ENCODE measurements at regions not wholly inside any gene's neighbourhood (a gene's known extent, or its start where the extent isn't known, plus 50 kb on each side); places are given as distances from the start of the nearest gene placed in this dataset.

DNA sequence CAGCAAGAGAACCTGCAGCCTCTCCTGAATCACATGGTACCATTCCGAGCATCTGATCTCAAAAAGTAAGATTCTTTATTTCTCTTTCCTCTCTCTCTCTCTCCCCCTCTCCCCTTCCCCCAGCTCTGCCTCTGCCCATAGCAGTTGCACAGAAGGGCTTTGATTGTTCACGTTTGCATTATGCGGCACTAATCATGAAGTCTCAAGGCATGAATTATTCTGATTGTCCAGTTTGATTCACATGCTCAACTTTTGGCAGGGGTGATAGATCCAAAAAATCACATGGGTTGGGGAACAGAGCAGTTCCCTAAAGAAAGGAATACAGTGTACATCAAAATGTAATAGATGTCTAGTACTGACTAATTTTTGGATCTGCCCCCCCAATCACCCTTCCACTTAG, 380.0 kb upstream of the SOX9 start:
- intact Hi-C loops (cut with DNase I; ENCODE audit: low total_unique reads): no loop called here
- no peaks in the 10 kb centered on the region for H3K36me3 ChIP-seq
- no peaks in the 10 kb centered on the region for H3K4me1 ChIP-seq
- no peaks in the 10 kb centered on the region for H3K9me3 ChIP-seq
- H3K27me3 ChIP-seq: no peaks in the 10 kb centered on the region
- DNase-seq: no peak
- TF ChIP-seq, protein P1, sequence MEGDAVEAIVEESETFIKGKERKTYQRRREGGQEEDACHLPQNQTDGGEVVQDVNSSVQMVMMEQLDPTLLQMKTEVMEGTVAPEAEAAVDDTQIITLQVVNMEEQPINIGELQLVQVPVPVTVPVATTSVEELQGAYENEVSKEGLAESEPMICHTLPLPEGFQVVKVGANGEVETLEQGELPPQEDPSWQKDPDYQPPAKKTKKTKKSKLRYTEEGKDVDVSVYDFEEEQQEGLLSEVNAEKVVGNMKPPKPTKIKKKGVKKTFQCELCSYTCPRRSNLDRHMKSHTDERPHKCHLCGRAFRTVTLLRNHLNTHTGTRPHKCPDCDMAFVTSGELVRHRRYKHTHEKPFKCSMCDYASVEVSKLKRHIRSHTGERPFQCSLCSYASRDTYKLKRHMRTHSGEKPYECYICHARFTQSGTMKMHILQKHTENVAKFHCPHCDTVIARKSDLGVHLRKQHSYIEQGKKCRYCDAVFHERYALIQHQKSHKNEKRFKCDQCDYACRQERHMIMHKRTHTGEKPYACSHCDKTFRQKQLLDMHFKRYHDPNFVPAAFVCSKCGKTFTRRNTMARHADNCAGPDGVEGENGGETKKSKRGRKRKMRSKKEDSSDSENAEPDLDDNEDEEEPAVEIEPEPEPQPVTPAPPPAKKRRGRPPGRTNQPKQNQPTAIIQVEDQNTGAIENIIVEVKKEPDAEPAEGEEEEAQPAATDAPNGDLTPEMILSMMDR (IDR thresholded peaks at IDR 0.05): no peak
- no peak for TF ChIP-seq POLR2A (IDR thresholded peaks at IDR 0.05)
- H3K27ac ChIP-seq: no peak overlapping the region
- H3K4me3 ChIP-seq: no peak overlapping the region

DNA sequence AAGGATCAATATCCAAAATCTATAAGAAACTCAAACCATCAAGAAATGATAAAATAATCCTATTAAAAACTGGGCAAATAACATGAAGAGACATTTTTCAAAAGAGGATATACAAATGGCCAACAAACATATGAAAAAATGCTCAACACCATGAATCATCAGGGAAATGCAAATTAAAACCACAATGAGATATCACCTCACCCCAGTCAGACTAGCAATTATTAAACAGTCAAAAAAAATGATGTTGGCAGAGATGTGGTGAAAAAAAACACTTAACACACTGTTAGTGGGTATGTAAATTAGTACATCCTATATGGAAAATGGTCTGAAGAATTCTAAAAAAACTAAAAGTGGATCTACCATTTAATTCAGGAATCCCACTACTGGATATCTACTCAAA, 379.0 kb upstream of the SOX9 start:
- no peaks in the 10 kb centered on the region for H3K4me1 ChIP-seq
- no peak for DNase-seq

DNA sequence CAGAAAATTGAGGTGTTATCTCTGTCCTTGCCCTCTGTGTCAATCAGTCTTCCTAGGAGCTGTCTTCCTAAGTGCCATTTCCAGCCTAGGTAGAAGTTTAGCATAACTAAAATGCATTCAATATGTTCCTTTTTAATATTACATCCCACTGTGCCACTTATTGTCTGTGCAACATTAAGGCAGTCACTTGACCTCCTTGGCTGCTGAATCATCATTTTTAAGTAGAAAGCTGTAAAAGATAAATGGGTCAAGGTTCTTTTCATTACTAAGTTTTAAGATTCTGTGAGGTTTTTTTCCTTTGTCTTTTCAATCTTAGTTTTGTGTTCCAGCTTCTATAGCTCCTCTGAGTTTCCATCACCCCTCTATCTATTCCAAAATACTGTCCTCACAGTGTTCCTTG, 371.9 kb upstream of the SOX9 start:
- Histone ChIP-seq H3K27ac (no peak overlapping the region), H3K4me1 (no peaks in the 10 kb centered on the region), H3K36me3 (no peaks in the 10 kb centered on the region), H3K9me3 (no peaks in the 10 kb centered on the region), H3K4me3 (no peak overlapping the region), H3K27me3 (no peaks in the 10 kb centered on the region)
- intact Hi-C loops (cut with DNase I; ENCODE audit: low total_unique reads): no loop called here
- TF ChIP-seq, protein P1 (IDR thresholded peaks at IDR 0.05): no peak
- TF ChIP-seq POLR2A (IDR thresholded peaks at IDR 0.05): no peak
- no peak for DNase-seq

More for the DNA sequence above, 379.0 kb upstream of the SOX9 start:
- intact Hi-C loops (cut with DNase I; ENCODE audit: low total_unique reads): no loop called here
- no peak for TF ChIP-seq POLR2A (IDR thresholded peaks at IDR 0.05)
- TF ChIP-seq, protein P1 (IDR thresholded peaks at IDR 0.05): no peak
- Histone ChIP-seq H3K36me3 (no peaks in the 10 kb centered on the region), H3K27ac (no peak overlapping the region), H3K9me3 (no peaks in the 10 kb centered on the region), H3K4me3 (no peak overlapping the region), H3K27me3 (no peaks in the 10 kb centered on the region)

DNA sequence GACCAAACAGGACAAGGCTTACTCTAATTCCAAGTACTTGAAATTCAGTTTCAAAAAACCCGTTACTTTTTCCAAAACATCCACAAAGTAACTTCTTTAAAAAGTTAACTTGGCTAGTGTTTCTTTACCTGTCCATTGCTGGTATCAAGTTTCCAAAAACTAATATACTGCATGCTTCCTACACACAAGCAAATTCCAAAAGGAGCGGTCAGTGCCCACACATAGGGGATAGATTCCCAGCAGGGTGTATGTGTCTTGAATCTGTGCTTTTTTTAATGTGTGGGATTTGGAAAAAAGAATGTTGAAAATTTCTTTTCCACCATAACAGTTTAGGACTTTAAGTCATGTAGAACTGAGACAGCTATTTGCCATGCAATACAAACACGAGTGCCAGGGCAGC, 367.8 kb upstream of the SOX9 start:
- intact Hi-C loops (cut with DNase I; ENCODE audit: low total_unique reads): no loop called here

DNA sequence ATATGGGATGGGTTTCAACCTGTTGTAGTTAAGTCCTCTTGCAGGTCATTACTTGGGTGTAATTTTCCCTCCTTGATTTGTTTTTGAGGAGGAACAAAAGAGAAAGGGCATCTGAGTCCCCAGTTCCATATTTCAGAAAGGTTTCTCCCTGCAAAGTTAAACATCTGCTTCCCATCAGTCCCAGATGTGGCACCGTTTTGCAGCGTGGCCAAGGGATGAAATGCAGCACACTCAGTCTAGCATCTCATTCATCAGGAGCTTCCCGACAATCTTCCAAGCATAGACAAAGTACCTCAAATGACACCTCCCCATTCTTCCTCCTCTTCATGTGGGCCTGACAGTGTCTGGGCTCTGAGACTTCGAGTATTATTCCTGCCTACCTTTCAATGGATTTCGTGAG, 363.7 kb upstream of the SOX9 start:
- Histone ChIP-seq H3K4me3 (no peak overlapping the region), H3K9me3 (no peaks in the 10 kb centered on the region), H3K27ac (no peak overlapping the region), H3K36me3 (no peaks in the 10 kb centered on the region), H3K27me3 (no peaks in the 10 kb centered on the region), H3K4me1 (no peaks in the 10 kb centered on the region)
- TF ChIP-seq, protein P1 (IDR thresholded peaks at IDR 0.05): no peak
- DNase-seq: no peak
- intact Hi-C loops (cut with DNase I; ENCODE audit: low total_unique reads): no loop called here

More for the DNA sequence above, 367.8 kb upstream of the SOX9 start:
- no peak overlapping the region for H3K4me3 ChIP-seq
- no peaks in the 10 kb centered on the region for H3K4me1 ChIP-seq
- H3K27ac ChIP-seq: no peak overlapping the region
- H3K9me3 ChIP-seq: no peaks in the 10 kb centered on the region
- no peaks in the 10 kb centered on the region for H3K36me3 ChIP-seq
- H3K27me3 ChIP-seq: no peaks in the 10 kb centered on the region
- no peak for DNase-seq
- TF ChIP-seq, protein P1 (IDR thresholded peaks at IDR 0.05): no peak
- TF ChIP-seq POLR2A (IDR thresholded peaks at IDR 0.05): no peak

All from uterus (tissue), 3 donors.